Cardiac fibroblast (primary cell): ENCODE measurements at regions not wholly inside any gene's neighbourhood (a gene's known extent, or its start where the extent isn't known, plus 50 kb on each side); places are given as distances from the start of the nearest gene placed in this dataset.

Experiments
- DNase-seq, 2 donors: peaks; one replicate each; pipeline versions ENCODE4 v3.0.0 to v3.0.0-alpha.2; 2010; ENCODE audit warnings: low read depth in 2 of 2
- H3K4me3 ChIP-seq, 2 donors: replicated peaks in 1 of 2; 1 replicate in 1 of 2; 2 replicates in 1 of 2; pipeline ENCODE4 v1.5.1; 2011; ENCODE audit warnings: low read depth in 2 of 2, low read length in 2 of 2, mild to moderate bottlenecking in 2 of 2, moderate library complexity in 1 of 2
- CTCF ChIP-seq: IDR thresholded peaks from one replicate; pipeline ENCODE4 v1.5.1; 2011; ENCODE audit warnings: low read depth, mild to moderate bottlenecking, low read length, inconsistent platforms

GRCh38 chr2:219702796-219703545 is 75.5 kb downstream of the SLC4A3 start:
- no peak overlapping the region for H3K4me3 ChIP-seq
- TF ChIP-seq CTCF, result no peak
- peak in 1 of 2 donors; percentile 18 for DNase-seq

GRCh38 chr2:219704878-219705277 is 77.4 kb downstream of the SLC4A3 start:
- no peak for TF ChIP-seq CTCF
- DNase-seq, result no peak
- H3K4me3 ChIP-seq, result no peak overlapping the region

- DNase-seq, result peak; percentile 49
- no peak overlapping the region for H3K4me3 ChIP-seq
- no peak for TF ChIP-seq CTCF
Measured at GRCh38 chr2:219706823-219707281, 79.4 kb downstream of the SLC4A3 start.

- DNase-seq, result no peak
- no peak overlapping the region for H3K4me3 ChIP-seq
- no peak for TF ChIP-seq CTCF
Measured at GRCh38 chr2:219707496-219708285, 80.3 kb downstream of the SLC4A3 start.

GRCh38 chr2:219709331-219709761 is 81.9 kb downstream of the SLC4A3 start:
- DNase-seq, result no peak
- no peak for TF ChIP-seq CTCF
- H3K4me3 ChIP-seq, result no peak overlapping the region

- no peak overlapping the region for H3K4me3 ChIP-seq
- no peak for TF ChIP-seq CTCF
- DNase-seq, result peak; percentile 70 to 71
Measured at GRCh38 chr2:219713110-219713509, 85.7 kb downstream of the SLC4A3 start.
